ENCODE measurements at regions not wholly inside any gene's neighbourhood (a gene's known extent, or its start where the extent isn't known, plus 50 kb on each side); places are given as distances from the start of the nearest gene placed in this dataset.

- TF ChIP-seq FOXP2 (optimal IDR thresholded peaks at IDR 0.05; ENCODE audit: borderline replicate concordance, extremely low read depth, extremely low read length, insufficient read depth) (no peak), POLR2AphosphoS5 (IDR thresholded peaks at IDR 0.05; ENCODE audit: low read depth, low read length) (no peak), REST (IDR thresholded peaks at IDR 0.05; ENCODE audit: insufficient read depth in 1 of 2, low read depth in 2 of 2, low read length in 2 of 2) (no peak), TAF1 (IDR thresholded peaks at IDR 0.05; ENCODE audit: borderline replicate concordance, insufficient read depth, low read length) (no peak), SIN3A (IDR thresholded peaks at IDR 0.05; ENCODE audit: borderline replicate concordance, insufficient read depth, low read length) (no peak)
Measured at GRCh38 chr14:87868920-87869319, 124.1 kb downstream of the GALC start.

GRCh38 chr14:87866116-87866515 lies 126.9 kb downstream of the GALC start:
- TF ChIP-seq POLR2AphosphoS5 (IDR thresholded peaks at IDR 0.05; ENCODE audit: low read depth, low read length) (no peak), REST (IDR thresholded peaks at IDR 0.05; ENCODE audit: insufficient read depth in 1 of 2, low read depth in 2 of 2, low read length in 2 of 2) (no peak), FOXP2 (optimal IDR thresholded peaks at IDR 0.05; ENCODE audit: borderline replicate concordance, extremely low read depth, extremely low read length, insufficient read depth) (no peak), TAF1 (IDR thresholded peaks at IDR 0.05; ENCODE audit: borderline replicate concordance, insufficient read depth, low read length) (no peak), SIN3A (IDR thresholded peaks at IDR 0.05; ENCODE audit: borderline replicate concordance, insufficient read depth, low read length) (no peak)

GRCh38 chr14:87864356-87865270 lies 128.4 kb downstream of the GALC start:
- no peak for TF ChIP-seq FOXP2 (optimal IDR thresholded peaks at IDR 0.05; ENCODE audit: borderline replicate concordance, extremely low read depth, extremely low read length, insufficient read depth)
- TF ChIP-seq POLR2AphosphoS5 (IDR thresholded peaks at IDR 0.05; ENCODE audit: low read depth, low read length) = no peak
- TF ChIP-seq REST (IDR thresholded peaks at IDR 0.05; ENCODE audit: insufficient read depth in 1 of 2, low read depth in 2 of 2, low read length in 2 of 2) = no peak
- no peak for TF ChIP-seq SIN3A (IDR thresholded peaks at IDR 0.05; ENCODE audit: borderline replicate concordance, insufficient read depth, low read length)

GRCh38 chr14:87863047-87863446 lies 129.9 kb downstream of the GALC start:
- no peak for TF ChIP-seq TAF1 (IDR thresholded peaks at IDR 0.05; ENCODE audit: borderline replicate concordance, insufficient read depth, low read length)
- no peak for TF ChIP-seq POLR2AphosphoS5 (IDR thresholded peaks at IDR 0.05; ENCODE audit: low read depth, low read length)
- TF ChIP-seq FOXP2 (optimal IDR thresholded peaks at IDR 0.05; ENCODE audit: borderline replicate concordance, extremely low read depth, extremely low read length, insufficient read depth) = no peak
- no peak for TF ChIP-seq REST (IDR thresholded peaks at IDR 0.05; ENCODE audit: insufficient read depth in 1 of 2, low read depth in 2 of 2, low read length in 2 of 2)
- TF ChIP-seq SIN3A (IDR thresholded peaks at IDR 0.05; ENCODE audit: borderline replicate concordance, insufficient read depth, low read length) = no peak

Measured in PFSK-1 (cell line).